K562 (cell line): ENCODE measurements at regions not wholly inside any gene's neighbourhood (a gene's known extent, or its start where the extent isn't known, plus 50 kb on each side); places are given as distances from the start of the nearest gene placed in this dataset.

ENCODE experiments used
- ATF6 ChIP-seq: sonication (generic); formaldehyde crosslinking; IDR thresholded peaks from 2 replicates; pipeline ENCODE4 v1.4.0; 2020; ENCODE audit warnings: mild to moderate bottlenecking, missing genetic modification reagents
- BRD4 ChIP-seq: fragments of 200-600 bp; sonication (generic); IDR thresholded peaks from 2 replicates; pipeline ENCODE4 v1.6.1; 2017; ENCODE audit warnings: inconsistent platforms
- HLTF ChIP-seq: fragments of 450-650 bp; IDR thresholded peaks from 2 replicates; pipeline ENCODE4 v1.6.1; 2016
- POLR3G ChIP-seq: IDR thresholded peaks from 2 replicates; pipeline ENCODE4 v1.6.1; 2011; ENCODE audit not compliant: insufficient read length, insufficient replicate concordance; ENCODE audit errors: extremely low read depth
- PRMT5 ChIP-seq: sonication (generic); formaldehyde crosslinking; IDR thresholded peaks from 2 replicates; pipeline ENCODE4 v1.5.0; 2020; ENCODE audit warnings: missing genetic modification reagents
- RREB1 ChIP-seq: fragments of 250-450 bp; sonication (Bioruptor Pico); IDR thresholded peaks from 2 replicates; pipeline ENCODE4 v1.4.0; 2020
- SNIP1 ChIP-seq: fragments of 450-650 bp; IDR thresholded peaks from 2 replicates; pipeline ENCODE4 v1.7.1; 2017; ENCODE audit warnings: low read depth, mild to moderate bottlenecking
- SREBF2 ChIP-seq: sonication (generic); formaldehyde crosslinking; IDR thresholded peaks from 2 replicates; pipeline ENCODE4 v1.4.0; 2020; ENCODE audit warnings: mild to moderate bottlenecking, missing genetic modification reagents
- TCFL5 ChIP-seq: fragments of 250-450 bp; sonication (Bioruptor Pico); conservative IDR thresholded peaks from 2 replicates; pipeline ENCODE4 v1.6.1; 2021; ENCODE audit warnings: mild to moderate bottlenecking, moderate library complexity, matching md5 sums
- TSHZ1 ChIP-seq: fragments of 250-450 bp; sonication (Bioruptor Pico); IDR thresholded peaks from 2 replicates; pipeline ENCODE4 v1.4.0; 2020; ENCODE audit warnings: mild to moderate bottlenecking, moderate library complexity
- WHSC1 ChIP-seq: IDR thresholded peaks from one replicate; pipeline ENCODE4 v1.6.1; 2012; ENCODE audit warnings: low read length, control low read depth, inconsistent platforms
- ZFP1 ChIP-seq: fragments of 450-650 bp; formaldehyde crosslinking; IDR thresholded peaks from 2 replicates; pipeline ENCODE4 v1.4.0; 2020; ENCODE audit warnings: mild to moderate bottlenecking, mixed read lengths
- ZFPM2 ChIP-seq: fragments of 250-450 bp; sonication (Bioruptor Pico); IDR thresholded peaks from 2 replicates; pipeline ENCODE4 v1.5.1; 2022; ENCODE audit warnings: mild to moderate bottlenecking
- ZNF780A ChIP-seq: fragments of 250-450 bp; sonication (Bioruptor Pico); IDR thresholded peaks from 2 replicates; pipeline ENCODE4 v1.5.0; 2021; ENCODE audit warnings: mild to moderate bottlenecking

- TF ChIP-seq TSHZ1 (no peak), PRMT5 (no peak), TCFL5 (CRISPR knock-in tag) (no peak), POLR3G (no peak), HLTF (no peak), RREB1 (CRISPR knock-in tag) (no peak), ZFP1 (CRISPR knock-in tag) (no peak), ZFPM2 (CRISPR knock-in tag) (no peak), ZNF780A (no peak), BRD4 (no peak), ATF6 (CRISPR knock-in tag) (no peak), SREBF2 (CRISPR knock-in tag) (no peak), SNIP1 (no peak), WHSC1 (no peak)
Observed at GRCh38 chr3:167941234-167941995, 154.3 kb downstream of the GOLIM4 start (continued).
